ENCODE measurements at regions not wholly inside any gene's neighbourhood (a gene's known extent, or its start where the extent isn't known, plus 50 kb on each side); places are given as distances from the start of the nearest gene placed in this dataset.

DNA sequence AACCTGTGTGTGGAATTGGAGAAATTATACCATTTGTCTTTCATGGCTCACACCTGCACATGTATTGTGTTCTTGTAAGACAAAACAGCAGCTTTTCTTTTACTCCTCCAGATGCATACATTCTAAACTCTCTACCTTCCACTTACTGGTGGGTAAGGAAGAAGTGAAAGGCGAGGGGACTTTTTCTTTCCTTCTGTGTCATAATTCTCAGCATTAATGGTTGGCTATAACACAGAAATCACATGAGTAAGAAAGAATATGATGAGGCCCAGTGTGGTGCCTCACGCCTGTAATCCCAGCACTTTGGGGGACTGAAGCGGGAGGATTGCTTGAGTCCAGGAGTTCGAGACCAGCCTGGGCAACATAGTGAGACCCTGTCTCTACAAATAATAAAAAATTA is 57.8 kb upstream of the SHANK2 start:
- no peak for DNase-seq (ENCODE audit: low read depth)

GRCh38 chr11:71309611-71310010 is 57.2 kb upstream of the SHANK2 start:
- no peak for DNase-seq (ENCODE audit: low read depth)

GRCh38 chr11:71309181-71309580 is 56.8 kb upstream of the SHANK2 start:
- DNase-seq (ENCODE audit: low read depth), result no peak

DNA sequence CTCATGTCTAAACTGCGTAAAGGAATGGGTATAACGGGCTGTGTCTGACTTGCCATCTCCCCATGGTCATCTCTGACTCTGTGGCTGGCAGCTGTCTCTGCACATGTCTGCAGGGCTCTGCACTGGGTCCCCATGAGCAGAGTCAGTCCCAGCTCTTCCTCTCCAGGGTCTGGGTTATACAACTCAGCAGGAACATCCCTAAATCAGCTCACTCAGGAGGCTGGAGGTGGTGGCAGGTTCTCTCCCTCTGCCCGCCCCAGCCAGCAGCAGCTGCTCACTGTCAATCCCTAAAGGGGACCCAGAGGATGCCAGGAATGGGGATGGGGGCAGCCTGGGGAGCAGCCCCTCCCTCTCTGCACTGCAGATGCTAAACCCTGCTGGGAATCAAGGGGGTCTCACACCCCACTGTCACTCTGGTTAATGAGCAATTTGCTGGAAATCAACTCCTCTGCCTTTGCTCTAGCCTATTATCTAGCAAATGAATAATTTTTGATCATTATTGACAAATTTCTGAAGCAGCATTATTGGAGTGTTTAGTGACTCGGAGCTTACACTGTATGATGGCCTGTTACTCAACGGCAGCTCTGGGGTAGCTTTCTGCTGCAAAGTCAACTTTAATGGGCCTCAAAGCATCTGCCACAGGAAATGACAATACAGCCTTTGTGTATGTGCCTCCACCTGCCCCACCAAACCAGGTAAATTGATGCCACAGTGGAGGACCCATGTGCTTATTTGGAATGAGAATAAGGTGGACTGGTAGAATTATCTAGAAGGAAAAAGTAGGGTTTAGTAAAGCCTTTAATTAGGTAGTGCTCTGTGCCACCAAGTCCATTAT is 55.7 kb upstream of the SHANK2 start:
- DNase-seq (ENCODE audit: low read depth), result no peak

DNA sequence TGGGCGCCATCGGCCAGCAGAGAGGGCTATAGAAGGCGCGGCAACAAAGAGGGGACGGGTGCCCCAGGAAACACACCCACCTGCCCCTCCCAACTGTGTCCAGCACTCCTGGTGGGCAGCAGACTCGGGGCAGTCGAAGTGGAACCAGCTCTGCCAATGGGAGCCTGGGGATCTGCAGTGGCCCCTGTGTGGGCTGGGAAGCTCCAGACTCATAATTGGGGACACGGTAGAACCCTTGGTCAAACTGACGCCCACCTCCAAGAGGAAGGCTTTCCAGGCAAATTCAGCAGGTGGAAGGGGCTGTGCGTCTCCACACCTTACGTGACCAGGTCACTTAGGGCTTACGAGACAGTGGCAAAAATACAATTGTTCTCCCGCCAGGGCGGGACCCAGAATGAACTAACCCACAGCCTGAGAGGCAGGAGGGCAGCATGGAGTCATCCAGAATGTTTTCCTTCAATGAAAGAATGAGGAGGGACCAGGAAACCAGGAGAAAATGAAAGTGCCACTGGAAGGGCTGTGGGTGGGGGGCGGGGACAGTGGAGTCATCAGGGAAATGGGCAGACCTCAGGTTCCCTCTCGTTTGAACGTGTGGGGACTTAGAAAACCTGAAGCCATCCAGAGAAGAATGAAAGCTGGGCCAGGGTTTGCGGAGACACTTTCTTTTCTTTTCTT is 53.2 kb upstream of the SHANK2 start:
- no peak for DNase-seq (ENCODE audit: low read depth)

- DNase-seq (ENCODE audit: low read depth), result no peak
Measured at GRCh38 chr11:71305041-71305440, 52.7 kb upstream of the SHANK2 start.

DNA sequence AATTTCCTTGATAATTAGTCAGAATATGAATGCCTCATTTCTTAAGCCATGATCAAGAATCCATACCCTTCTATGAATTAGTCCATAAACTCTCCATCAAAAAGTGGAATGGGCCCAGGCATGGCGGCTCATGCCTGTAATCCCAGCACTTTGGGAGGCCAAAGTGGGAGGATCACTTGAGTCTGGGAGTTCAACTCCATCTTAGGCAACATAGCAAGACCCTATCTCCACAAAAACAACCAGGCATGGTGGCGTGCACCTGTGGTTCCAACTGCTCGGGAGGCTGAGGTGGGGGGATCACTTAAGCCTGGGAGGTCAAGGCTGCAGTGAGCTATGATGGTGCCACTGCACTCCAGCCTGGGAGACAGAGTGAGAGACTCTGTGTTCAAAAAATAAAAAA is 52.1 kb upstream of the SHANK2 start:
- no peak for DNase-seq (ENCODE audit: low read depth)

DNA sequence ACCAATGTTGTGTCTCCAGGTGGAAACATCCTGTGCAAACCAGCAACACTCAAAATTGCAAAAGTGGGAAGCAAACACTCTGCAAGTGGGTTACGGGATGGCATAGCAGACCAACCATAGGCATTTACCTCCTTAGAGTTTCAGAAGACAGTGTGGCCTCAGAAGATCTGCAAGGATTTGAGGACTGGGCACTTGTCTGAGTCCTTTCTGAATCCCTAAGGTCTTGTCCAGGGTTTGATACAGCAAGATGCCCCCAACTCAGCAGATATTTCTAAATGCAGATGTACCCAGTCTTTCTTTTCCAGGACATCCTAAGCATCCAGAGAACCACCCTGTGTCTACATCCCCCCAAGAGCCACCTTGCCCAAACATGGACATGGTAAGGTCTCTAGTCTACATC is 51.7 kb upstream of the SHANK2 start:
- DNase-seq (ENCODE audit: low read depth), result no peak

DNA sequence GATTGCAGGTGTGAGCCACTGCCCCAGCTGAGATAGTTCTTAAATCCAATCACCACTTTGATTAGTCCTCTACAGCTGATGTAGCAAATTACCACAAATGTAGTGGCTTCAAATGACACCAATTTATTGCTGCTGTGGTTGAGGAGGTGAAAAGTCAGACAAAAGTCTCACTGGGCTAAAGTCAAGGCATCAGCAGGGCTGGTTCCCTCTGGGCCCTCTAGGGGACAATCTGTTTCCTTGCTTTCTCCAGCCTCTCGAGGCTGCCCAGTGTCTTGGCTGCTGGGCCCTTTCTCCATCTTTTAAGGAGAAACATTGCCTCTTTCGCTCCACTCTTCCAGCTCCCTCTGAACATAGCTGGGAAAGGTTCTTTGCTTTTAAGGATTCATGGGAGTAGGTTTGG is 50.5 kb upstream of the SHANK2 start:
- DNase-seq (ENCODE audit: low read depth), result no peak

DNA sequence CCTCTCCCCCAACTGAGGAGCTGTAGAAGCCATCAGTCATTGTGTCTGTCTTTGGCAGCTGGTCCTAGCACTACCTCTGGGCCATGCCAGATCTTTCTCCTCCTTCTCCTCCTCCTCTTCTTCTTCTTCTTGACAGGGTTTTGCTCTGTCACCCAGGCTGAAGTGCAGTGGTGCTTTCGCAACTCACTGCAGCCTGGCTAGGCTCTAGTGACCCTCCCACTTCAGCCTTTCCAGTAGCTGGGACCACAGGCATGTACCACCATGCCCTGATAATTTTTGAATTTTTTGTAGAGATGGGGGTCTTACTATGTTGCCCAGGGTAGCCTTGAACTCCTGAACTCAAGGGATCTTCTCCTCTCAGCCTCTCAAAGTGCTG is 50.1 kb upstream of the SHANK2 start:
- DNase-seq (ENCODE audit: low read depth), result no peak

Data from stromal cell of bone marrow (primary cell).